H1 (cell line): ENCODE measurements at regions not wholly inside any gene's neighbourhood (a gene's known extent, or its start where the extent isn't known, plus 50 kb on each side); places are given as distances from the start of the nearest gene placed in this dataset.

Source experiments
- CTCF ChIA-PET: fragments of 300-600 bp; sonication (Branson Sonifier 250); formaldehyde crosslinking; loops from one replicate; lab custom pipeline; 2021; ENCODE audit not compliant: partially characterized antibody; lab: Charles Lee
- POLR2A ChIA-PET: fragments of 300-600 bp; sonication (Branson Sonifier 250); formaldehyde crosslinking; loops from one replicate; lab custom pipeline; 2021; ENCODE audit warnings: inconsistent platforms; ENCODE audit not compliant: partially characterized antibody; lab: Charles Lee
- DNase-seq, 2 experiments: peaks; one replicate each; pipeline versions ENCODE4 v3.0.0 to v3.0.0-alpha.2; 2010 to 2022; ENCODE audit warnings: low spot score in 2 of 2, low read depth in 1 of 2, mixed read lengths in 1 of 2
- FAIRE-seq: peaks from 2 replicates; lab custom pipeline; 2011; peaks lifted over from hg19 to GRCh38; lab: Jason Lieb, UNC
- H2AFZ ChIP-seq: 2 replicates; pipeline ENCODE4 v1.8.1; 2012; ENCODE audit warnings: low read length, inconsistent platforms
- H2AK5ac ChIP-seq: 2 replicates; pipeline ENCODE4 v1.6.1; 2013; ENCODE audit warnings: low read depth, low read length
- H2BK120ac ChIP-seq: replicated peaks from 2 replicates; pipeline ENCODE3; 2013; ENCODE audit warnings: low read depth, low read length, inconsistent platforms
- H2BK12ac ChIP-seq: 2 replicates; pipeline ENCODE4 v1.6.1; 2013; ENCODE audit warnings: low read depth, low read length
- H2BK15ac ChIP-seq: 2 replicates; pipeline ENCODE4 v1.6.1; 2013; ENCODE audit warnings: low read length
- H2BK20ac ChIP-seq: 2 replicates; pipeline ENCODE4 v1.6.1; 2013; ENCODE audit warnings: low read length
- H2BK5ac ChIP-seq: 2 replicates; pipeline ENCODE4 v1.6.1; 2013; ENCODE audit warnings: low read depth, low read length
- H3K14ac ChIP-seq: 2 replicates; pipeline ENCODE4 v1.6.1; 2013; ENCODE audit warnings: inconsistent platforms; ENCODE audit not compliant: insufficient read length
- H3K18ac ChIP-seq: 2 replicates; pipeline ENCODE4 v1.6.1; 2013; ENCODE audit warnings: low read length; ENCODE audit errors: extremely low read depth
- H3K23ac ChIP-seq: 2 replicates; pipeline ENCODE4 v1.6.1; 2013; ENCODE audit warnings: inconsistent platforms; ENCODE audit not compliant: insufficient read length
- H3K23me2 ChIP-seq: 2 replicates; pipeline ENCODE4 v1.6.1; 2013; ENCODE audit warnings: low read depth, low read length
- H3K27ac ChIP-seq: 2 replicates; pipeline ENCODE4 v1.6.1; 2011; ENCODE audit warnings: low read depth, low read length, inconsistent platforms
- H3K27me3 ChIP-seq, 4 experiments: replicated peaks in 1 of 4; 1 replicate in 1 of 4; 2 replicates in 3 of 4; pipeline versions ENCODE4 v1.6.1 to v1.8.1; 2011 to 2013; ENCODE audit warnings: low read length in 3 of 4, mild to moderate bottlenecking in 3 of 4, inconsistent platforms in 2 of 4, mixed read lengths in 2 of 4, moderate library complexity in 1 of 4; ENCODE audit not compliant: control insufficient read depth in 3 of 4, insufficient read depth in 3 of 4; ENCODE audit errors: extremely low read depth in 1 of 4
- H3K36me3 ChIP-seq, 4 experiments: 2 replicates each; pipeline versions ENCODE4 v1.6.1 to v1.8.1; 2011 to 2013; ENCODE audit warnings: mild to moderate bottlenecking in 4 of 4, low read length in 3 of 4, moderate library complexity in 2 of 4, control low read depth in 1 of 4, inconsistent platforms in 1 of 4; ENCODE audit not compliant: insufficient read depth in 4 of 4, control insufficient read depth in 2 of 4
- H3K4ac ChIP-seq: replicated peaks from 2 replicates; pipeline ENCODE3; 2013; ENCODE audit warnings: low read length, low read depth, mixed read lengths, inconsistent platforms; ENCODE audit not compliant: insufficient read length
- H3K4me1 ChIP-seq, 4 experiments: replicated peaks in 1 of 4; 1 replicate in 1 of 4; 2 replicates in 3 of 4; pipeline versions ENCODE4 v1.6.1 to v1.8.1; 2011 to 2013; ENCODE audit warnings: low read length in 3 of 4, inconsistent platforms in 2 of 4, mixed read lengths in 1 of 4; ENCODE audit not compliant: insufficient read depth in 4 of 4, control insufficient read depth in 3 of 4
- H3K4me2 ChIP-seq, 2 experiments: 2 replicates each; pipeline versions ENCODE4 v1.6.1 to v1.8.1; 2011 to 2013; ENCODE audit warnings: low read depth in 2 of 2, low read length in 2 of 2, control low read depth in 1 of 2, inconsistent platforms in 1 of 2, mild to moderate bottlenecking in 1 of 2; ENCODE audit not compliant: insufficient read depth in 1 of 2
- H3K4me3 ChIP-seq, 4 experiments: fragments of 200-600, 300-600 bp in 1 of 4; sonication (generic), shearing (Covaris generic), sonication (Bioruptor Twin) in 1 of 4; 2 replicates each; pipeline versions ENCODE4 v1.5.1 to v1.8.1; 2011 to 2016; ENCODE audit warnings: low read length in 4 of 4, low read depth in 3 of 4, control low read depth in 2 of 4, inconsistent platforms in 2 of 4, mild to moderate bottlenecking in 2 of 4, mixed read lengths in 1 of 4, moderate library complexity in 1 of 4; ENCODE audit not compliant: insufficient read depth in 2 of 4; ENCODE audit errors: extremely low read depth in 1 of 4
- H3K56ac ChIP-seq: replicated peaks from 2 replicates; pipeline ENCODE3; 2013; ENCODE audit warnings: low read depth, mild to moderate bottlenecking, mixed read lengths, low read length, inconsistent platforms; ENCODE audit not compliant: insufficient read length
- H3K79me1 ChIP-seq: 2 replicates; pipeline ENCODE4 v1.6.1; 2013; ENCODE audit warnings: low read depth, low read length, control low read depth
- H3K79me2 ChIP-seq, 2 experiments: 2 replicates each; pipeline versions ENCODE4 v1.6.1 to v1.8.1; 2012 to 2013; ENCODE audit warnings: low read length in 2 of 2, mild to moderate bottlenecking in 2 of 2, inconsistent platforms in 1 of 2; ENCODE audit not compliant: insufficient read depth in 2 of 2, control insufficient read depth in 1 of 2
- H3K9ac ChIP-seq, 4 experiments: replicated peaks in 1 of 4; 1 replicate in 1 of 4; 2 replicates in 3 of 4; pipeline versions ENCODE4 v1.6.1 to v1.8.1; 2011 to 2013; ENCODE audit warnings: low read depth in 3 of 4, low read length in 3 of 4, control low read depth in 2 of 4, mild to moderate bottlenecking in 2 of 4, moderate library complexity in 2 of 4, inconsistent platforms in 1 of 4; ENCODE audit errors: extremely low read depth in 1 of 4
- H3K9me3 ChIP-seq, 2 experiments: 2 replicates each; pipeline versions ENCODE4 v1.6.1 to v1.8.1; 2012 to 2013; ENCODE audit warnings: mild to moderate bottlenecking in 2 of 2, moderate library complexity in 2 of 2, control low read depth in 1 of 2, inconsistent platforms in 1 of 2, low read depth in 1 of 2, low read length in 1 of 2, mixed read lengths in 1 of 2; ENCODE audit not compliant: insufficient read depth in 2 of 2
- H4K20me1 ChIP-seq, 2 experiments: replicated peaks in 1 of 2; 2 replicates each; pipeline versions ENCODE3 to v1.8.1; 2011 to 2013; ENCODE audit warnings: inconsistent platforms in 2 of 2, low read length in 2 of 2, mild to moderate bottlenecking in 1 of 2; ENCODE audit not compliant: insufficient read depth in 2 of 2, control insufficient read depth in 1 of 2
- H4K5ac ChIP-seq: 2 replicates; pipeline ENCODE4 v1.6.1; 2013; ENCODE audit warnings: low read length, low read depth, mixed read lengths, inconsistent platforms; ENCODE audit not compliant: insufficient read length
- H4K8ac ChIP-seq: 2 replicates; pipeline ENCODE4 v1.8.0; 2013; ENCODE audit warnings: mild to moderate bottlenecking, moderate library complexity, low read length, inconsistent platforms; ENCODE audit not compliant: insufficient read depth; ENCODE audit errors: extremely low read depth
- H4K91ac ChIP-seq: replicated peaks from 2 replicates; pipeline ENCODE3; 2013; ENCODE audit warnings: low read length, mixed read lengths, inconsistent platforms; ENCODE audit not compliant: insufficient read length
- EP300 ChIP-seq, 2 experiments: IDR thresholded peaks; 1 replicate in 1 of 2; 2 replicates in 1 of 2; pipeline ENCODE4 v1.6.1; 2011 to 2012; ENCODE audit warnings: low read depth in 2 of 2, low read length in 2 of 2, mild to moderate bottlenecking in 2 of 2, borderline replicate concordance in 1 of 2, inconsistent platforms in 1 of 2, moderate library complexity in 1 of 2
- GTF2F1 ChIP-seq: IDR thresholded peaks from 2 replicates; pipeline ENCODE4 v1.6.1; 2012; ENCODE audit warnings: low read depth, low read length, improper control_type of control experiment, borderline replicate concordance
- HDAC2 ChIP-seq, 2 experiments: fragments of 300-600 bp in 1 of 2; sonication (generic) in 1 of 2; IDR thresholded peaks; 2 replicates each; pipeline ENCODE4 v1.6.1; 2011 to 2012; ENCODE audit warnings: low read depth in 2 of 2, low read length in 2 of 2, mild to moderate bottlenecking in 2 of 2, moderate library complexity in 2 of 2, borderline replicate concordance in 1 of 2, inconsistent platforms in 1 of 2
- JUND ChIP-seq: IDR thresholded peaks from 2 replicates; pipeline ENCODE4 v1.6.1; 2011; ENCODE audit warnings: mild to moderate bottlenecking, improper control_type of control experiment, low read length
- TEAD4 ChIP-seq: IDR thresholded peaks from 2 replicates; pipeline ENCODE4 v1.6.1; 2012; ENCODE audit warnings: low read depth, low read length, inconsistent platforms, mixed read lengths
- WGBS, 2 experiments: shearing (Covaris generic) in 1 of 2; methylation state at CpG; one replicate each; pipeline versions ENCODE4 v1.1.6 to v1.1.7; 2013 to 2015; ENCODE audit warnings: low lambda C conversion rate in 2 of 2, mixed read lengths in 2 of 2, inconsistent platforms in 1 of 2, low coverage in 1 of 2, missing lambda C conversion rate in 1 of 2; ENCODE audit not compliant: insufficient replicate concordance in 2 of 2, insufficient coverage in 1 of 2, insufficient read length in 1 of 2; ENCODE audit errors: extremely low coverage in 1 of 2, missing lambda C conversion rate in 1 of 2; 5-methylcytosine and 5-hydroxymethylcytosine counted together

DNA sequence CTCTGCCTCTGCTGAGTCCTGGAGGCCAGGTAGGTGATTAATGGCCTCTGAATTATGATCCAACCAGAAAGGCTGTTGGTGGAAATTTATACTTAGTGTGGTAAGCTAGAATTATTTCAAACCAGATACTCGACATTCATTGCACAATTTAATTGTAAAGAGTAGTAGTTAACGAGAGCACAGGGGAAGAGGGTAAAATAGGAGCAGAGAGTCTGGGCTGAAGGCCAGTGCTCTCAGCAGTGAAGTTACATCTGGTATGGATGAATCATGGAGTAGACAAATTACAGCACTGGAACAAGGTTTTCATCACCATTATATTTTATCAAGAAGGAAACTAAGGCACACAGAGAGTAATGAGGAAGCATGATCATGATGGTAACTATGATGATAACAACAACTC lies 92.5 kb downstream of the TLR4 start:
- no peak overlapping the region for H3K9ac ChIP-seq
- WGBS, 2 experiments, result 81% methylated on average over 2 of the region's 2 CpGs; no CpG with 5 or more reads in 1 of the 2 experiments
- H3K4me3 ChIP-seq, result no peak overlapping the region
- H3K56ac ChIP-seq, result no peak overlapping the region
- no peak overlapping the region for H2BK120ac ChIP-seq
- H3K18ac ChIP-seq, result no peak overlapping the region
- H3K23ac ChIP-seq, result no peak overlapping the region
- no peak overlapping the region for H3K4ac ChIP-seq
- no peaks in the 10 kb centered on the region for H3K23me2 ChIP-seq
- no peak overlapping the region for H3K14ac ChIP-seq
- H2BK20ac ChIP-seq, result no peak overlapping the region
- no peak overlapping the region for H4K5ac ChIP-seq
- CTCF ChIA-PET, result no interaction called here
- H2BK12ac ChIP-seq, result no peak overlapping the region
- H3K4me1 ChIP-seq, result peaks cover 0 to 5% (median 2%) of the 10 kb centered on the region in 4 experiments; a peak in 2 of 7 replicates
- H3K36me3 ChIP-seq, result no peaks in the 10 kb centered on the region
- no peak overlapping the region for H2BK15ac ChIP-seq
- H4K20me1 ChIP-seq, result no peaks in the 10 kb centered on the region
- DNase-seq (no peak), FAIRE-seq (no peak)
- H3K9me3 ChIP-seq, result no peaks in the 10 kb centered on the region
- H2BK5ac ChIP-seq, result no peak overlapping the region
- H3K79me2 ChIP-seq, result no peaks in the 10 kb centered on the region
- TF ChIP-seq JUND (no peak), TEAD4 (no peak), GTF2F1 (no peak), EP300 (IDR thresholded peaks at IDR 0.05; ENCODE audit: borderline replicate concordance in 1 of 2, low read depth in 2 of 2, low read length in 2 of 2) (no peak), HDAC2 (IDR thresholded peaks at IDR 0.05; ENCODE audit: borderline replicate concordance in 1 of 2, low read depth in 2 of 2, low read length in 2 of 2) (no peak)
- H3K27me3 ChIP-seq, result no peaks in the 10 kb centered on the region
- POLR2A ChIA-PET, result no interaction called here
- H3K79me1 ChIP-seq, result no peaks in the 10 kb centered on the region
- H2AFZ ChIP-seq, result no peak overlapping the region
- no peak overlapping the region for H4K8ac ChIP-seq
- no peak overlapping the region for H2AK5ac ChIP-seq
- no peak overlapping the region for H3K27ac ChIP-seq
- H4K91ac ChIP-seq, result no peak overlapping the region
- no peak overlapping the region for H3K4me2 ChIP-seq
